ENCODE measurements at regions not wholly inside any gene's neighbourhood (a gene's known extent, or its start where the extent isn't known, plus 50 kb on each side); places are given as distances from the start of the nearest gene placed in this dataset.
"Not testable (repeated sequence)": the region's sequence is repeated elsewhere in the genome, so short reads cannot be mapped to it uniquely, and the experiment has no call there.

- DNase-seq = no peak
Observed at GRCh38 chr9:129306318-129306973, 128.4 kb upstream of the IER5L start.

GRCh38 chr9:129305246-129305645 is 127.2 kb upstream of the IER5L start:
- DNase-seq = no peak

- DNase-seq = no peak
Observed at GRCh38 chr9:129301941-129302340, 123.9 kb upstream of the IER5L start.

- not testable (repeated sequence) for DNase-seq
Observed at GRCh38 chr9:129296195-129296594, 118.1 kb upstream of the IER5L start.

GRCh38 chr9:129291041-129291501 is 113.0 kb upstream of the IER5L start:
- no peak for DNase-seq

GRCh38 chr9:129290606-129291005 is 112.5 kb upstream of the IER5L start:
- DNase-seq = no peak

- no peak for DNase-seq
Observed at GRCh38 chr9:129289883-129290282, 111.8 kb upstream of the IER5L start.

GRCh38 chr9:129289131-129289731 is 111.2 kb upstream of the IER5L start:
- no peak for DNase-seq

- no peak for DNase-seq
Observed at GRCh38 chr9:129287619-129288305, 109.7 kb upstream of the IER5L start.

- no peak for DNase-seq
Observed at GRCh38 chr9:129285979-129286772, 108.1 kb upstream of the IER5L start.

GRCh38 chr9:129285382-129285781 is 107.3 kb upstream of the IER5L start:
- DNase-seq = no peak

- DNase-seq = no peak
Observed at GRCh38 chr9:129284607-129285291, 106.7 kb upstream of the IER5L start.

GRCh38 chr9:129283705-129284606 is 105.9 kb upstream of the IER5L start:
- no peak for DNase-seq

GRCh38 chr9:129283291-129283691 is 105.2 kb upstream of the IER5L start:
- no peak for DNase-seq

- no peak for DNase-seq
Observed at GRCh38 chr9:129282731-129283211, 104.7 kb upstream of the IER5L start.

- no peak for DNase-seq
Observed at GRCh38 chr9:129282272-129282671, 104.2 kb upstream of the IER5L start.

GRCh38 chr9:129281506-129282145 is 103.6 kb upstream of the IER5L start:
- DNase-seq = no peak

- DNase-seq = no peak
Observed at GRCh38 chr9:129280623-129281271, 102.7 kb upstream of the IER5L start.

GRCh38 chr9:129280236-129280622 is 102.2 kb upstream of the IER5L start:
- no peak for DNase-seq
